SU-DHL-6 (cell line): ENCODE measurements at regions not wholly inside any gene's neighbourhood (a gene's known extent, or its start where the extent isn't known, plus 50 kb on each side); places are given as distances from the start of the nearest gene placed in this dataset.

Source experiments
- CTCF ChIP-seq: fragments of 200-600 bp; sonication (generic); IDR thresholded peaks from one replicate; pipeline ENCODE4 v1.5.1; 2017; ENCODE audit warnings: antibody characterized with exemption, mild to moderate bottlenecking, low read length, moderate library complexity; ENCODE audit not compliant: insufficient read depth, poor library complexity, severe bottlenecking
- EZH2phosphoT487 ChIP-seq: fragments of 200-600 bp; sonication (generic), shearing (Covaris generic); conservative IDR thresholded peaks from 2 replicates; pipeline ENCODE4 v1.6.1; 2018; ENCODE audit warnings: mild to moderate bottlenecking, antibody characterized with exemption, low read length, moderate library complexity, mixed read lengths

- TF ChIP-seq CTCF, result no peak
- no peak for TF ChIP-seq EZH2phosphoT487
Observed at GRCh38 chr11:119940401-119940976, 197.4 kb downstream of the TRIM29 start.
